ENCODE measurements at regions not wholly inside any gene's neighbourhood (a gene's known extent, or its start where the extent isn't known, plus 50 kb on each side); places are given as distances from the start of the nearest gene placed in this dataset.
A peak's percentile ranks its signal among the peaks of the same experiment; 100 is the strongest.

DNA sequence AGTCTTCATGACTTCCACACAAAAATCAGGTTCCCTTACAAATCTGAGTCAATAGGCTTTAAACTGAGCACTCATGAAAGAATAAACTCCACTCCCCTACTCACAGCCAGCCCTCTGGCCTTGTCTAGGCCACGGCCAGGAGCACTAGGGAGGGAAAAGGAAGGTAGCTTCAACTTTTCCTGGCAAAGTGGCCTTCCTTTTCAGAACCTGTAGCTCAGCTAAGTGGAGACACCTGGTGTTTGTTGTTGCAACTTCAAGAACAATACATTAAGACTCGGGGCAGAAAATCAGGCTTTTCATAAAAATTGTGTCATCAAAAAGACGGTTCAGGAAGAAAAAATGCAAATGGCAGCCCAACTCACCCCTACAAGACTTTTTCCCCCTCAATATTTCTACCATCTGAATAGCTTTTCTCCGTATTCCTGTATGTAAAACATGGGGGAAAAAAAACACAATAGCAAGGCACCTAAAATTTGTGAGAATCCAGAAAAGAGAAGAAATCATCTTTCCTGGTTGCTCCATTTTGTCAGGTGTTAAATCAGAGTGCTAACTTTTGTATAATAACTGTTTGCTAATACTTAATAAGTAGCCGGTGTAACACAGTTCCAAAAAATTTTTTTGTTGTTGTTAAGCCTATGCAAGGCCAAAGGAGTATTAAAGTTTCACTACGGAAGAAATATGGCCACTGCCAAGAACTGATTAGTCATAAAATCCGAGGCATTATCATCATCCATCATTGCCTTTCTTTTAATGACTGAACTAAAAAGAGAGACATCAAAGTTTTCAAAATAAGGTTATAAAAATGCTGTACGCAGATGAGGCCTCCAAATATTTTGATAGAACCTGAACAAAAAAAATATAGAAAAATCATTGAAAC, 66.2 kb upstream of the ARID5B start:
- Mint-ChIP-seq H3K27me3 (no peaks in the 10 kb centered on the region), H3K4me1 (peaks cover 0 to 9% (median 1%) of the 10 kb centered on the region in 3 donors), H3K9me3 (peaks cover 0 to 3% (median 0%) of the 10 kb centered on the region in 7 donors), H3K4me3 (no peak overlapping the region), H3K36me3 (no peaks in the 10 kb centered on the region), H3K27ac (no peak overlapping the region)
- ATAC-seq (ENCODE audit: low read depth in 2 of 2) (no peak), DNase-seq (no peak)

DNA sequence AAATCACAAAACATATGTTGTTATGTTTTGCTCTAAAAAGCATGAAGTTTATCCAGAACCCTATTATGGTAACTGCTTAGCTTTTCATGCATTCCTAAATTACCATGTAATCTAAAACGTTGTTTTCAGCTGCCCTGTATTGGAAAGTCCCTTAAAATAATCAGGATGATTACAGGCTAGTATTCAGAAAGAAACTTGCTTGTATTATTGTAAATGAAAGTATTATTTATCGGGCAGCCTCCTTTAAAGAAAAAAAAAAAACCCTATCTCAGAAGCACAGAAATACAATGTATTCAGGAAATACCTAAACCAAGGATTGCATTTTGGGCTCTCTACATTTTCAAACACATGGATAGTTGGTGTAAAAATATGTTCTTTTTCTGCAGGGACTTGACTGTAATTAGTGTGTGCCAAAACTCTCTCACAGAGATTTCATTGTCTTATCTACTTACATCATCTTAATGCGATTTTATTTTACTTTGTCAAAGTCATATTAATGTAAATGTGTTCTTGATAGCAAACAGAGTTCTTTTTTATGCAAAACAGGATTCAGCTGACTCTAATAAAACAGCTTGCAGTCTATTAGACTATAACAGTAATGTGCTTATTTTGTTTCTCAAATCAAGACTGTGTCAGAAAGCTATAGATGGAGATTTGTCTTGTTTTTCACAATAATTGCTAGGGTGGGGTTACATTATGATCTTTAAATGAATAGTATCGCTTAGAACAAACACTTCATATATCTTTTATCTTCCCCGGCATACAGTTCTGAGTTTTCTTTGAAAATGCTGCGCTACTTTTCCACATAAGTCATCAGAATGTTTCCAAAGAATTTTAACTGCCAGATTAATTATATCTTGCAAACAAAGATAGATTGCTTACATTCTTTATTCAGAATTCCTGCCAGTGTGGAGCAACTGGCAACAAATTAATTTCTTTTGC, 65.3 kb upstream of the ARID5B start:
- ATAC-seq (ENCODE audit: low read depth in 2 of 2) = no peak
- H3K36me3 Mint-ChIP-seq = no peaks in the 10 kb centered on the region
- no peaks in the 10 kb centered on the region for H3K27me3 Mint-ChIP-seq
- no peak overlapping the region for H3K27ac Mint-ChIP-seq
- peaks cover 0 to 2% (median 0%) of the 10 kb centered on the region in 7 donors for H3K9me3 Mint-ChIP-seq
- H3K4me3 Mint-ChIP-seq = no peak overlapping the region
- DNase-seq = no peak
- H3K4me1 Mint-ChIP-seq = peaks cover 0 to 9% (median 6%) of the 10 kb centered on the region in 3 donors

DNA sequence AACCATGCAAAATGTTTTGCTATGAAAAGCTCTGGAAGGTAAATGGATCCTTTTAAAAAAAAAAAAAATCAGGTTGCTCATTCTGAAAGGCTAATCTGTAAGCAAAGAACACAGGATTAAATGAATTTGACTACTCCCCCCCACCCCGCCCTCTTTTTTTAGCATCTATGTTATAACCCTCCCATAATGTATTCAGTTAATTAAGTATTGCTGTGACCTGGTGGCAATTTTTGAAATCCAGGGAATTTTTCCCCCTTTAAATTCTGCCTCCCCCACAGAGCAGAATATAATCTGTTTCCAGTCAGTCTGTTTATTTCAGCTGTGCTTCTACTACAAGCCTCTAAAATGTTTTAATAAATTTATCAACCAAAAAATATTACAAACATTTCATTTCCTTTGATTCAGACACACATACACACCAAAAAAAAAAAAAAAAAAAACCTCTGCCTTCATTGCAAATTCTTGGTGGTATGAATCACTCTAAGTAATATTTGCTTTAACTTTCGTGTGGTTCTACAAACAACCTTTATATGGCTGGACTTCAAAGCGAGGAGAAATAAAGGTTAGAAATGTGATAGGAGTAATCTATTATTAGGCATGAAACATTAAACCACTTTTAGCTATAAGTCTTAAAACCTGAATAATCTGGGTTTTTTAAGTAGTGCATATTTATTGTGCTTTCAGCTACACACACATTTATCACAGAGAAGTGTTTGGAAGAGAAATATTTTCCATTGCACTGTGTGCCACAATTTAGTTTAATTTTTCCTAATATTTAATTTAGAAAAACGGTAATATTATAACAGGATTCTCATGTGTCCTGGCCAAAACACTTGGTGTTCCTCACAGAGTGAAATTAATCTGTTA, 64.4 kb upstream of the ARID5B start:
- no peak for DNase-seq
- Mint-ChIP-seq H3K9me3 (peaks cover 0 to 2% (median 0%) of the 10 kb centered on the region in 7 donors), H3K27ac (no peak overlapping the region), H3K36me3 (no peaks in the 10 kb centered on the region), H3K4me1 (peaks cover 0 to 9% (median 6%) of the 10 kb centered on the region in 3 donors), H3K27me3 (no peaks in the 10 kb centered on the region), H3K4me3 (no peak overlapping the region)
- no peak for ATAC-seq (ENCODE audit: low read depth in 2 of 2)

DNA sequence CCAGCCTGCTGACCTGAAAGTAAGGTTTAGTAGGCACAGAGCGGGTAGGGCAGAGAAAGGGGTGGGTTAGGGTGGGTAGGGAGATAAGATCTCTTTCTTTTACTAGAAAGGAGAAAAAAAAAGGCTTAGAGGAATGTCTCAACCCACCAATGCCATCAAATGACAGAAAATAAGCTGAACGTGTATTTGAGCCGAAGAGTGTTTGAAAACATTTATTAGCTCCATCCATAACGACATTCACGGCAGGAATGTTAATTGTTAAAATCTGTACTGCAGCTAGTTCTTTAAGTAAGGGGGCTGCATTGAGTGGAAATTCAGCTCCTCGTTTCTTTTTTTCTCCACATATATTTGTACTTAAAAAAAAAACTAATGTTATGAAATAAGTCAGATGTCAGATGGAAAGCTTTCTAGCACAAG, 63.7 kb upstream of the ARID5B start:
- Mint-ChIP-seq H3K4me3 (no peak overlapping the region), H3K9me3 (peaks cover 0 to 2% (median 0%) of the 10 kb centered on the region in 7 donors), H3K27me3 (no peaks in the 10 kb centered on the region), H3K27ac (no peak overlapping the region), H3K36me3 (no peaks in the 10 kb centered on the region), H3K4me1 (peaks cover 0 to 9% (median 6%) of the 10 kb centered on the region in 3 donors)
- DNase-seq (no peak), ATAC-seq (ENCODE audit: low read depth in 2 of 2) (no peak)

DNA sequence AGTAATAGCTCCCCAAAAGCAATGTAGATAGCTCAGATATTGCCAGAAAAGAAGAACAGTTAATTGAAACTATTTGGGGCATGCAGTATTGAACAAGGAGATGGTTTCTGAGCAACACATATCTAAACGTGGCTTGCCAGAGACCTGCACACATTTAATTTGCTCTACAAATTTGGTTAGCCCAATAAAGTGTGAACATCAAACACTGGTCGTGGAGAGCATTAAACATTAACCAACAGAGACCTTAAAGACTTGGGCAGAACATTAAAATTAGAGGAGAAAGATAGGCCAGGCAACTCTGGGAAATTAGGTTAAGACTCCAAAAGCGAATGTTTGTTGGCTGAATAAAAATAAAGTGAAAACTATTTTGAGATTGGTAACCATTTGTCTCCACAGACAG, 61.6 kb upstream of the ARID5B start:
- no peak for DNase-seq
- Mint-ChIP-seq H3K27me3 (no peaks in the 10 kb centered on the region), H3K9me3 (no peaks in the 10 kb centered on the region), H3K4me3 (no peak overlapping the region), H3K27ac (peak overlapping the region in 1 of 6 donors; percentile 46), H3K36me3 (no peaks in the 10 kb centered on the region), H3K4me1 (peaks cover 6 to 12% (median 11%) of the 10 kb centered on the region in 3 donors)
- no peak for ATAC-seq (ENCODE audit: low read depth in 2 of 2)

DNA sequence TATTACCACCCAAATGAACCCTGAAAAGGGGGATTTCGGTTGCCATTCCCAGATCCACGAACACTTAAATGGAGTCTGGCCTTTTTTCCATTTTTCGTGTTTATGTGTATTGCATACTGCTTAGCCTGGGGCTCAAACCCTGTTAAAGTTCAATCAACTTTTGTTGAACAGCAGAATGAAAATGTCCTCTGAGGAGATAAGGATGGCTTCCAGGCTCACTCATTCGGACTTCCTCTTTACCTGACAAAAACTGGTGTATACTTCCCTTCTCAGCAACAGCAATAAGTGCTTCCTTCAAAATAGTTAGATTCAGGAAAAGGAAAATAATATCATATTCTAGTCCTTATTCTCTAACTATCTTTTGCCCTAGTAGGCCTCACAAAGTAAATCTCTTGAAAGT, 61.1 kb upstream of the ARID5B start:
- ATAC-seq (ENCODE audit: low read depth in 2 of 2) (no peak), DNase-seq (no peak)
- no peaks in the 10 kb centered on the region for H3K9me3 Mint-ChIP-seq
- H3K4me1 Mint-ChIP-seq = peaks cover 6 to 11% (median 8%) of the 10 kb centered on the region in 3 donors
- no peaks in the 10 kb centered on the region for H3K27me3 Mint-ChIP-seq
- H3K4me3 Mint-ChIP-seq = no peak overlapping the region
- H3K27ac Mint-ChIP-seq = no peak overlapping the region
- H3K36me3 Mint-ChIP-seq = no peaks in the 10 kb centered on the region

DNA sequence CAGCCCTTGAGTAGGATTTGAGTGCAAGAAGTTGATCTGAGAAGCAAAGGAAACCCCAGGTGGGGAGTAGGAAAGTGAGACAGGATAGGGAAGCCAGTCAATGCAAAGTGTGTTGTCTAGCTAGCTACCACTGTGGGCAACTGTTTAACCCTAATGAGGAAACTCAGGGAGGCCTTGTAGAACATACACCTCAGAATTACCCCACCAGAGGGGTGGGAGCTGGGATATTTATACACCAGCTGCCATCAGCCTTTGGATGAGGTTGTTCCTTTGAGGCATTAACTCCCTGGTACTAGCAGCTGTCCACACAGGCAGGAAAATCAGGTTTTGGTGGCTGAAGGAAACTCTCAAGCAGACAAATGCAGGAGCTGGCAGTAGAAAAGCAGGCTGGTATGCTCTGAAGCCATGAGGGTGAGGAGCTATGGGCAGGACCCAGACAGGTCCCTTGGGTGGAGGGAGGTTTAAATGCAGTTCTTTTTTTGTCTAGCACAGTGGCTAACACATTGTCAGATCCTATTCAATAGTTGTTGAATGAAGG, 60.1 kb upstream of the ARID5B start:
- H3K4me3 Mint-ChIP-seq = no peak overlapping the region
- H3K9me3 Mint-ChIP-seq = no peaks in the 10 kb centered on the region
- H3K4me1 Mint-ChIP-seq = peaks cover 6 to 11% (median 8%) of the 10 kb centered on the region in 3 donors
- no peaks in the 10 kb centered on the region for H3K27me3 Mint-ChIP-seq
- DNase-seq = no peak
- no peak for ATAC-seq (ENCODE audit: low read depth in 2 of 2)
- H3K36me3 Mint-ChIP-seq = no peaks in the 10 kb centered on the region
- peak overlapping the region in 1 of 6 donors; percentile 26 for H3K27ac Mint-ChIP-seq

DNA sequence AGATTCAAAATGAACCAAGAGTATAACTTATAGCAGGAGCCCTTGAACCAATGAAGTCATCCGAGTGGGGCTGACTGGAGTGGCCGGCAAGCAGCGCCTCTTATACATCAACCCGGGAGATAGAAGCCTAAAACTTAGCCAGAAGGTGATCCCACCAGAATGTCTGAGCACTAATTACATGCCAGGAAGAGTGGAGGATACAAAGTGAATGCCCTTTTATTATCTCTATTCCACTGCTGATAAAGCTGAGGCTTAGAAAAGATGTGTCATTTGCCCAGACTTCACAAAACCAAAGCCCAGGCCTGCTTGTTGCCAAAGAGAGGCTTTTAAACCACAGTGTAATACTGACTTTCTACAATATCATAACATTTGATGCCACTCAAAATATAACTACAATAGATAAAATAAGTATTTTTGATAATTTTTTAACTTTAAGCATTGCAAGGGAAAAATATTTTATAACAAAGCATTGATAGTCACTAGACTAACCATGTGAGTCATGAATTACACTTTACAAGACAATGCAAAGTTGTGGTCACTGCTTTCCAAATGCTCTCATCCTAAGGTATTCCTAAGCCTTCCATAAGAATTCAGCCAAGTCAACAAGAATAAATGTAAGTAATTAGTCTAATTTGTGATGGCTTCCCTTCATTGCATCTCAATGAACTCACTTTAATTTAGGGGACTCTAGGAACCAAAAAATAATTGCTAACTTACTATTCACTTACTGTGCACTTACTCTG, 58.6 kb upstream of the ARID5B start:
- no peak for DNase-seq
- H3K9me3 Mint-ChIP-seq = no peaks in the 10 kb centered on the region
- H3K36me3 Mint-ChIP-seq = no peaks in the 10 kb centered on the region
- no peak overlapping the region for H3K27ac Mint-ChIP-seq
- H3K4me3 Mint-ChIP-seq = no peak overlapping the region
- no peak for ATAC-seq (ENCODE audit: low read depth in 2 of 2)
- H3K27me3 Mint-ChIP-seq = no peaks in the 10 kb centered on the region
- H3K4me1 Mint-ChIP-seq = peaks cover 6 to 11% (median 8%) of the 10 kb centered on the region in 3 donors

DNA sequence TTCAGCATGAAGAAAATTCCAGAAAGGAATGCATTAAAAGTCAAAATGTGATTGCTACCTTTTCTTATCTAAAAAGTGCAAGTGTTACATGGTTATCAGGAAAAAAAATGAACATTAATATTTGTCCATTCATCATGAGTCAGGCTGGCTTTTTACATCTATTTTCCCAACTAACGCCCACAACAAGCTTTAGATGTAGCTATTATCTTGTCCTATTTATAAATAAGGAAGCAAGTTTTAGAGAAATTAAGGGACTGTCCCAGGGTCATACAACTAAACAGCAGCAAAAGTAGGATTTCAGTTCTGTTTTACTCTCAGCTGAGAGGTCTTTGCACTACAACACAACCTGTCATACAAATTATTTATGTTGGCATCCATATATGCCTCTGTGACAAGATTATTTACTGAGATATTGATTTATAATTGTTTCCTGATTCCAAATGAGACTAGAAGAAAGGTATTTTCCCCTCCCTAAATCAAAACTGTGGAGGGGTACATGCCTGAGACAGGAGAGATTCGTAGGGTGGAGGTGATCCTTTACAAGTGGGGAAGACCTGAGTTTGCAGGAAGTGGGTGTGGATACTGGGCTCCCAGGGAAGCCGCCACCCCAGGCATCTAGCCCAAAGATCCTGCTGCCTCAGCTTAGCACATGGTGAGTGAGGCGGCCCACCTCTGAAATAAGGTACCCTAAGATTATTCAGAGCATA, 57.2 kb upstream of the ARID5B start:
- Mint-ChIP-seq H3K27ac (peak overlapping the region in 2 of 6 donors; percentile 4 to 39), H3K4me1 (peaks cover 6 to 11% (median 8%) of the 10 kb centered on the region in 3 donors), H3K4me3 (no peak overlapping the region), H3K9me3 (no peaks in the 10 kb centered on the region), H3K36me3 (no peaks in the 10 kb centered on the region), H3K27me3 (no peaks in the 10 kb centered on the region)
- no peak for DNase-seq
- ATAC-seq (ENCODE audit: low read depth in 2 of 2) = peak in 1 of 2 donors; percentile 50

DNA sequence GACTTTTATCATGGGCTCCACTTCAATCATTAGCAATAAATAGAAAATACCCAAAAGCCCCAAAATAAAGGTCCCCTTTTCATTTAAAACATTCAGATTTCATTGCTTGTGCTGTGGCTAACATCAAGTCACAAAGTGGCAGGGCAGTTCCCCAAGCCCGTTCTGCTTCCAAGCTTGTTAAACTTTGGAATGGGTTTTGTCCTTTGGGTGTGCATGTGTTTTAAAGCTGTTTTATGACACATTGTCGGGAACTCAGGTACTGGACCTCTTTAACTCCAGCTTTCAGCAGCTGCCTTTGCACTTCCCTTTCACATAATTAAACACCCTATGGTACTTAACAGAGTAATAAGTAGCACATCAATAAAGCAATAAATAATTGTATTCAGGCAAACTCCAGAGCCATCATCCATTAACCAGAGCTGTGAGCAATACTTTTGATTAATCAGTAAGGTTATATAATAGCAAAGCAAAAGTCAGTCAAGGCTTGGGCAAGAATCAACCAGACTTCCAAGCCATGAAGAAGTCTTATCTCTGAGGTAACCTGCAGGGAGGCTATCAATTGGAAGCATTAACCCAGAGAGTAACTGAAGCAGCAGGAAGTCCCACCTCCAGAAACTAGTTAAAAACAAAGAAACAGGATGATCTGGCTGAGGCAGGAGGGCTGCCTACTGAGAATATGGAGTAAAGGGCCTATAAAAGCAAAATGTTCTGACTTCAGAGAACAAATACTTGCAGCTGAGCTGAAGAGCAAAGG, 56.1 kb upstream of the ARID5B start:
- Mint-ChIP-seq H3K36me3 (no peaks in the 10 kb centered on the region), H3K27me3 (no peaks in the 10 kb centered on the region), H3K9me3 (no peaks in the 10 kb centered on the region), H3K27ac (peak overlapping the region in 1 of 6 donors; percentile 13), H3K4me1 (peaks cover 4 to 9% (median 6%) of the 10 kb centered on the region in 3 donors), H3K4me3 (no peak overlapping the region)
- ATAC-seq (ENCODE audit: low read depth in 2 of 2) = no peak
- DNase-seq = no peak

DNA sequence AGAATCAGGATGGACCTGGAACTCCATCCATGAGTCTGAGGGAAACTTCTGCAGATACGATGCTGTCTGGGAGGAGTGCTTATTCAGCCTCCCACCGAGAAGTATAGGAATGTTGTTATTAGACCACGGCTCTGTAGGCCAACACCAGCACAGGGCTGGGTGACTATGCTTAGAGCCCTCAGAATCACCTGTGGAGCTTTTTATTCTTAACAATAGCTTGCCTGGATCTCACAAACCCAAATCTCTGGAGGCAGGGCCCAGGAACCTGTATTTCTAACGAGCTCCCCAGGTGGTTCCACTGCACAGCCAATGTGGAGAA, 55.6 kb upstream of the ARID5B start:
- Mint-ChIP-seq H3K9me3 (no peaks in the 10 kb centered on the region), H3K36me3 (no peaks in the 10 kb centered on the region), H3K27me3 (no peaks in the 10 kb centered on the region), H3K27ac (no peak overlapping the region), H3K4me1 (peaks cover 4 to 6% (median 5%) of the 10 kb centered on the region in 3 donors), H3K4me3 (no peak overlapping the region)
- ATAC-seq (ENCODE audit: low read depth in 2 of 2) (no peak), DNase-seq (no peak)
